SJSA1 (cell line): ENCODE measurements at regions not wholly inside any gene's neighbourhood (a gene's known extent, or its start where the extent isn't known, plus 50 kb on each side); places are given as distances from the start of the nearest gene placed in this dataset.
A peak's percentile ranks its signal among the peaks of the same experiment; 100 is the strongest.

ENCODE experiments used
- DNase-seq, 2 experiments: peaks; one replicate each; pipeline ENCODE4 v3.0.0-alpha.2; 2015 to 2020; ENCODE audit warnings: low spot score in 2 of 2, low read depth in 1 of 2
- H3K27ac ChIP-seq: fragments of 250-450 bp; sonication (Bioruptor Pico); 2 replicates; pipeline ENCODE4 v1.5.1; 2020; ENCODE audit warnings: mild to moderate bottlenecking, moderate library complexity
- H3K27me3 ChIP-seq: fragments of 250-450 bp; sonication (Bioruptor Pico); replicated peaks from 2 replicates; pipeline ENCODE4 v1.5.1; 2020; ENCODE audit warnings: mild to moderate bottlenecking, moderate library complexity
- H3K36me3 ChIP-seq: fragments of 250-450 bp; sonication (Bioruptor Pico); 2 replicates; pipeline ENCODE4 v1.5.1; 2020; ENCODE audit warnings: mild to moderate bottlenecking
- H3K4me1 ChIP-seq: fragments of 250-450 bp; sonication (Bioruptor Pico); replicated peaks from 2 replicates; pipeline ENCODE4 v1.6.1; 2021; ENCODE audit warnings: mild to moderate bottlenecking
- H3K4me3 ChIP-seq: fragments of 250-450 bp; sonication (Bioruptor Pico); 2 replicates; pipeline ENCODE4 v1.5.1; 2020; ENCODE audit warnings: mild to moderate bottlenecking
- H3K9me3 ChIP-seq: fragments of 250-450 bp; sonication (Bioruptor Pico); replicated peaks from 2 replicates; pipeline ENCODE4 v1.5.1; 2020; ENCODE audit warnings: mild to moderate bottlenecking

DNA sequence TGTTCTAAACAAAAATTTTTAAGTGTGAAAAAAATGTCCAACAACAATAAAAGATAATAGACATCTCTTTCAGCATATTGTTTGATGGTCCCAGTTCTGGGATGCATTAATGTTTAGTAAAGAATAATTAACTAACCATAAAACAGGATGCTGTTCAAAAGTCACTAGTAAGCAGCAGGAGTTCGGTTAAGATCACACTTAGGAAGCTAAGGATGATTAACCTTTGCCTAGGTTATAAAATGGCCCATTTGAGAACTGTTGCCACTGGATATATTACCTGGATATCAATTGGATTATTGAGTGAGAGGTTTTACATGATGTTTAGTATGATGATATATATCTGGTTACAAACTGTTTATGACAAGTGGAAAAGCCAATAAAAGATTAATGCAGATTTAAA, 171.7 kb downstream of the ATG4C start:
- H3K27ac ChIP-seq, result no peak overlapping the region
- DNase-seq, result no peak
- no peaks in the 10 kb centered on the region for H3K4me1 ChIP-seq
- peaks cover 24% of the 10 kb centered on the region for H3K27me3 ChIP-seq
- H3K4me3 ChIP-seq, result no peak overlapping the region
- H3K36me3 ChIP-seq, result no peaks in the 10 kb centered on the region
- H3K9me3 ChIP-seq, result no peaks in the 10 kb centered on the region

GRCh38 chr1:62962014-62962812, 178.3 kb downstream of the ATG4C start:
- no peak for DNase-seq
- Histone ChIP-seq H3K4me3 (no peak overlapping the region), H3K9me3 (no peaks in the 10 kb centered on the region), H3K27ac (no peak overlapping the region), H3K27me3 (peaks cover 4% of the 10 kb centered on the region; the same call in 1 of the 2 replicates), H3K4me1 (no peaks in the 10 kb centered on the region), H3K36me3 (no peaks in the 10 kb centered on the region)

GRCh38 chr1:62962901-62963776, 179.2 kb downstream of the ATG4C start:
- no peak overlapping the region for H3K4me3 ChIP-seq
- H3K36me3 ChIP-seq, result no peaks in the 10 kb centered on the region
- no peaks in the 10 kb centered on the region for H3K9me3 ChIP-seq
- no peaks in the 10 kb centered on the region for H3K4me1 ChIP-seq
- no peak overlapping the region for H3K27ac ChIP-seq
- peak; percentile 10 to 46 for DNase-seq
- peaks cover 4% of the 10 kb centered on the region; the same call in 1 of the 2 replicates for H3K27me3 ChIP-seq

GRCh38 chr1:62964141-62964540, 180.2 kb downstream of the ATG4C start:
- Histone ChIP-seq H3K4me1 (no peaks in the 10 kb centered on the region), H3K9me3 (no peaks in the 10 kb centered on the region), H3K27me3 (peaks cover 4% of the 10 kb centered on the region; the same call in 1 of the 2 replicates), H3K27ac (no peak overlapping the region), H3K36me3 (no peaks in the 10 kb centered on the region), H3K4me3 (no peak overlapping the region)
- DNase-seq, result no peak

DNA sequence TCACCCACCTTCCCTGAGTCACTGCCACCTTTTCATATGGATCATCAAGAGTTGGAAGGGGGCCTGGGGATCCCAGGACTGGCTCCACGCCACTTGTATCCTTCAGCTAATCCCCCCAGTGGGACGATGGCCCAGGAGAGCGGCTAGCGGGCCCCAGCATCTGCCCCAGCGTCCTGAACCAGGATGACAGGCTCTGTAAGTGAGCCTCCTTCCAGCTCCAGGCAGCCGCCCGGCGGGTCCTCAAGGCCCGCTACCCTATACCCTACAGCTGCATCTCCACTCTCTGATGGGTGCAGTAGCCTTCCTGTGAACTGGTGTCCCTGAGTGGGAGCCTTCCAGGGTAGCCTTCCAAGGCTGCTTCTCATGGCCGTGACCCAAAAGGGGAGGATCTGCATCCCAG, 183.1 kb downstream of the ATG4C start:
- no peak overlapping the region for H3K4me3 ChIP-seq
- no peaks in the 10 kb centered on the region for H3K9me3 ChIP-seq
- no peaks in the 10 kb centered on the region for H3K4me1 ChIP-seq
- H3K36me3 ChIP-seq, result no peaks in the 10 kb centered on the region
- H3K27me3 ChIP-seq, result no peaks in the 10 kb centered on the region
- no peak overlapping the region for H3K27ac ChIP-seq
- no peak for DNase-seq

GRCh38 chr1:62977366-62977765, 193.4 kb downstream of the ATG4C start:
- no peak overlapping the region for H3K4me3 ChIP-seq
- H3K27ac ChIP-seq, result no peak overlapping the region
- peaks cover 16% of the 10 kb centered on the region for H3K27me3 ChIP-seq
- no peaks in the 10 kb centered on the region for H3K36me3 ChIP-seq
- no peak for DNase-seq
- no peaks in the 10 kb centered on the region for H3K4me1 ChIP-seq
- no peaks in the 10 kb centered on the region for H3K9me3 ChIP-seq

DNA sequence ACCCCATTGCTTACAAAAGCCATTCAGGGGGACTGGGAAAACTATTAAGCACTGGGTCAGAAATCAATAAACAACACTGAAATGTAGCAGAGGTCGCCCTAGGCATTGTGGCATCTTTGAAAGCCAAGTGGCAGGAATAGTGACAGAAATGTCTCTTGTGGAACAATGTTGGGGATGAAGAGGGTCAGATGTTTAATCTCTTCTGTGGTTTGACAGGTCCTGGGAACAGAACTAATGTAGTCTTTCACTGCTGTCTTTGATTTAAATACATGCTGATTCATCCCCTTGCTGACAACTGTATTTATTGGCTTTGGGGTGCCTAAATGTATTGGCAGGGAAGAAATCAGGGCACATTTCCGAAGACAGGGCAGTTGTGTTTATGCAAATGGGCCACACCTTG, 194.8 kb downstream of the ATG4C start:
- no peak overlapping the region for H3K4me3 ChIP-seq
- H3K9me3 ChIP-seq, result no peaks in the 10 kb centered on the region
- no peaks in the 10 kb centered on the region for H3K4me1 ChIP-seq
- no peaks in the 10 kb centered on the region for H3K36me3 ChIP-seq
- DNase-seq, result no peak
- peaks cover 12% of the 10 kb centered on the region for H3K27me3 ChIP-seq
- no peak overlapping the region for H3K27ac ChIP-seq

GRCh38 chr1:62981434-62981833, 197.5 kb downstream of the ATG4C start:
- DNase-seq, result no peak
- peaks cover 12% of the 10 kb centered on the region for H3K27me3 ChIP-seq
- H3K4me1 ChIP-seq, result no peaks in the 10 kb centered on the region
- H3K36me3 ChIP-seq, result no peaks in the 10 kb centered on the region
- H3K4me3 ChIP-seq, result no peak overlapping the region
- H3K27ac ChIP-seq, result no peak overlapping the region
- H3K9me3 ChIP-seq, result no peaks in the 10 kb centered on the region

- Histone ChIP-seq H3K4me1 (no peaks in the 10 kb centered on the region), H3K27ac (no peak overlapping the region), H3K4me3 (no peak overlapping the region), H3K27me3 (no peaks in the 10 kb centered on the region; the same call in 1 of the 2 replicates), H3K9me3 (no peaks in the 10 kb centered on the region), H3K36me3 (no peaks in the 10 kb centered on the region)
- no peak for DNase-seq
Observed at GRCh38 chr1:62988867-62989266, 204.9 kb downstream of the ATG4C start.

DNA sequence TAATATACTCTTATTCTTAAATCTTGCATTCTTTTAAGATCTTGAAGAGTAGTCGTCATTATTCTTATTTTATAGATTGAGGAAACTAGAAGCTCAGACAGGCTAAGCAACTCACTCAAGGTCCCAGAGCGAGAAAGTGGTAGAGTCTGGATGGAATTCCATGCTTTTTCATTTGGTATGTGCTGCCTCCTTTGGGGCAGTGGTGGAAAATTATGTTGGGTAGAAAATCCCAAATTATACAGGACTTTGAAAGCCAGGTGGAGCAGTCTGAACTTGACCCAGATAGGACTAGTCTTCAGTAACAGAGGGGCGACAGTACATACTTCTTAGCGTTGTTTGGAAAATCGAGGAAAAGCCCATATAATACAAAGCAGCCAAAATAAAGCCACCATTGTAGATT, 205.6 kb downstream of the ATG4C start:
- Histone ChIP-seq H3K9me3 (no peaks in the 10 kb centered on the region), H3K36me3 (no peaks in the 10 kb centered on the region), H3K4me1 (no peaks in the 10 kb centered on the region), H3K27me3 (no peaks in the 10 kb centered on the region; the same call in 1 of the 2 replicates), H3K27ac (no peak overlapping the region), H3K4me3 (no peak overlapping the region)
- DNase-seq, result no peak

GRCh38 chr1:62991152-62991551, 207.2 kb downstream of the ATG4C start:
- Histone ChIP-seq H3K4me3 (no peak overlapping the region), H3K36me3 (no peaks in the 10 kb centered on the region), H3K9me3 (no peaks in the 10 kb centered on the region), H3K27ac (no peak overlapping the region), H3K27me3 (no peaks in the 10 kb centered on the region; the same call in 1 of the 2 replicates), H3K4me1 (no peaks in the 10 kb centered on the region)
- DNase-seq, result no peak

DNA sequence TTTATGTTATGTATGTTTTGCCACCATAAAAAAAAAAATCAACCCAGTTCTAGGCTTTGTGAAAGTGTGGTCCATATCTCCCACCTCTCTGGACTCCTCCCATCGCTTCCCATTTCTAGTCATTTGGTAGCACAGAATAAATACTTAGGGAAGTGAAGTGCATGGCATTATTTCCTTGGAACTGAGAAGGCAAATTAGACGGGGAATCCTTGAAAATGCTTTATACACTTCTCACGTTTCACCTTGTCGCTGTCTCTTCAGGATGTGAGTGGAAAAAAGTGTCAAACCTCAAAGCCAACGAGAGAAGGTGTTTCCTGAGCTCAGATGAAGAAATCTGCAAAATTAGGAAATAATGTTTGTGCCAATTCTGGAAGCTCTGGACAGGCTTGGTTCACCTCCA, 209.9 kb downstream of the ATG4C start:
- Histone ChIP-seq H3K27me3 (no peaks in the 10 kb centered on the region), H3K4me3 (no peak overlapping the region), H3K9me3 (no peaks in the 10 kb centered on the region), H3K36me3 (no peaks in the 10 kb centered on the region), H3K4me1 (no peaks in the 10 kb centered on the region), H3K27ac (no peak overlapping the region)
- DNase-seq, result no peak

GRCh38 chr1:62995173-62995572, 211.2 kb downstream of the ATG4C start:
- Histone ChIP-seq H3K27ac (no peak overlapping the region), H3K9me3 (no peaks in the 10 kb centered on the region), H3K4me3 (no peak overlapping the region), H3K27me3 (no peaks in the 10 kb centered on the region), H3K36me3 (no peaks in the 10 kb centered on the region), H3K4me1 (no peaks in the 10 kb centered on the region)
- no peak for DNase-seq

DNA sequence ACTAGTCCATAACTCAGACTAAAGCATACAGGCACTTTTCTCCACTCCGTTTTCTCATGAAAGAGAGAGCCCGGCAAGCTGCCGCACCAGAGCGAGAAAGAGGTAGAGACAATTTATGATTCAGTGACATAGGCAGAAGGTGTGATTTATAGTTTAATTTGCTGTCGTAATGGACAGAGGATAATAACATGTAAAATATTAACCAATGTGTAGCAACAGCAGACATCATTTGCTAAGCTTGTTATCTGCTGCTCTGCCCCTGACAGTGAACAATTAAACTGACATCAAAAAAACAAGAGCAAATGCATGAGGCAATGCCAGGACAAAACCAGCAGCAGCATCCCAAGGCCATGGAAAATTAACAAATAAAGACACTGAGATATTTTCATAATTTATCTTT, 214.0 kb downstream of the ATG4C start:
- no peak overlapping the region for H3K27ac ChIP-seq
- H3K36me3 ChIP-seq, result no peaks in the 10 kb centered on the region
- no peak overlapping the region for H3K4me3 ChIP-seq
- no peak for DNase-seq
- H3K27me3 ChIP-seq, result no peaks in the 10 kb centered on the region
- H3K4me1 ChIP-seq, result no peaks in the 10 kb centered on the region
- no peaks in the 10 kb centered on the region for H3K9me3 ChIP-seq
